Keratinocyte (primary cell): ENCODE measurements at regions not wholly inside any gene's neighbourhood (a gene's known extent, or its start where the extent isn't known, plus 50 kb on each side); places are given as distances from the start of the nearest gene placed in this dataset.

Experiments used
- CTCF ChIP-seq, 3 experiments: IDR thresholded peaks in 1 of 3; conservative IDR thresholded peaks in 1 of 3; optimal IDR thresholded peaks in 1 of 3; 2 replicates in 2 of 3; 3 replicates in 1 of 3; pipeline versions ENCODE3 to v1.5.1; 2011; ENCODE audit warnings: low read length in 3 of 3, mild to moderate bottlenecking in 3 of 3, moderate library complexity in 2 of 3, control low read depth in 1 of 3, inconsistent platforms in 1 of 3; ENCODE audit not compliant: insufficient read depth in 2 of 3; ENCODE audit errors: extremely low read depth in 1 of 3
- EZH2 ChIP-seq: IDR thresholded peaks from one replicate; pipeline ENCODE4 v1.6.1; 2012; ENCODE audit warnings: inconsistent platforms, mild to moderate bottlenecking, low read length, moderate library complexity

- TF ChIP-seq CTCF (optimal IDR thresholded peaks at IDR 0.05 in 1 of 3, IDR thresholded peaks at IDR 0.05 in 1 of 3, conservative IDR thresholded peaks at IDR 0.05 in 1 of 3; ENCODE audit: extremely low read depth in 1 of 3, insufficient read depth in 2 of 3, low read length in 3 of 3) (no peak), EZH2 (no peak)
Observed at GRCh38 chr9:120156376-120156775, 423.6 kb downstream of the CDK5RAP2 start.
